ENCODE measurements at regions not wholly inside any gene's neighbourhood (a gene's known extent, or its start where the extent isn't known, plus 50 kb on each side); places are given as distances from the start of the nearest gene placed in this dataset.

DNA sequence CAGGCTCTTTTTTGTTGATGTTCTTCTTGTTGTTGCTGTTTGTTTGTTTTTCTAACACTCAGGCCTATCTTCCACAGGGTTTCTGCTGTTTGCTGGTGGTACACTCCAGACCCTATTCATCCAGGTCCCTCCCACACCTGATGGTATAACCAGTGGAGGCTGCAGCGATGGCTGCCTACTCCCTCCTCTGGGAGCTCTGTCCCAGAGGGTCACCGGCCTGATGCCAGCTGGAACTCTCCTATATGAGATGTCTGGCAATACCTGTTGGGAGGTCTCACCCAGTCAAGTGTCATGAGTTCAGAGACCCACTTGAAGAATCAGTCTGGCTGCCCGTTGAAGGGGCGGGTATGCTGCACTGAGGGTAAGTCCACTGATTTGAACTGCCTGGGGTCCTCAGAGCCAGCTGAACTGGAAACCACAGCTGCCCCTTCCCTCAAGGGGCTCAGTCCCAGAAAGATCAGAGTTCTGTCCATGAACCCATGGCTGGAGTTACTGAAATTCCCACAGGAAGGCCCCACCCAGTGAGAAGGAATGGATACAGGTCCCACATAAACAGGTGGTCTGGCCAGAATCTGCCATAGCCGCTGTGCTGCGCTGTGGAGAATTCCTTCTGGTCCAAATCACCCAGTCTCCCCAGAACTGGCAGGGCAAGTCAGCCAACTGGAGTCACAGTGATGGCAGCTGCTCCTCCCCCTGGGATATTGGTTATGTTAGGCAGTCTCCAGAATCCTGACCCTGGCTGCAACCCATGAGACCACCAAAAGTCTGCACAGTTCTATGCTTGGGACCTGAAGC lies 664.4 kb downstream of the FRK start:
- H3K27me3 Mint-ChIP-seq = no peaks in the 10 kb centered on the region

DNA sequence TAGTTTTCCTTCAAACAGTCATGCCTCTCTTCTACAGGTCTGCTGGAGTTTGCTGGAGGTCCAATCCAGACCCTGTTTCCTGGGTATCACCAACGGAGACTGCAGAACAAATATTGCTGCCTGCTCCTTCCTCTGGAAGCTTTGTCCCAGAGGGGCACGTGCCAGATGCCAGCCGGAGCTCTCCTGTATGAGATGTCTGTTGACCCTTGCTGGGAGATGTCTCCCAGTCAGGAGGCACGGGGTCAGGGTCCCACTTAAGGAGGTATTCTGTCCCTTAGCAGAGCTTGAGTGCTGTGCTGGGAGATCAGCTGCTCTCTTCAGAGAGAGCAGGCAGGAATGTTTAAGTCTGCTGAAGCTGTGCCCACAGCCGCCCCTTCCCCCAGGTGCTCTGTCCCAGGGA lies 666.9 kb downstream of the FRK start:
- Mint-ChIP-seq H3K27me3 (no peaks in the 10 kb centered on the region), H3K4me1 (no peaks in the 10 kb centered on the region), H3K36me3 (ENCODE audit: low read depth) (no peaks in the 10 kb centered on the region), H3K4me3 (no peak overlapping the region), H3K27ac (no peak overlapping the region), H3K9me3 (peaks cover 30% of the 10 kb centered on the region)
- ATAC-seq (replicated peaks) = no peak

More for the DNA sequence above, 664.4 kb downstream of the FRK start:
- Mint-ChIP-seq H3K9me3 (peaks cover 24% of the 10 kb centered on the region), H3K4me3 (no peak overlapping the region), H3K36me3 (ENCODE audit: low read depth) (no peaks in the 10 kb centered on the region), H3K27ac (no peak overlapping the region), H3K4me1 (no peaks in the 10 kb centered on the region)
- ATAC-seq (replicated peaks) = no peak

DNA sequence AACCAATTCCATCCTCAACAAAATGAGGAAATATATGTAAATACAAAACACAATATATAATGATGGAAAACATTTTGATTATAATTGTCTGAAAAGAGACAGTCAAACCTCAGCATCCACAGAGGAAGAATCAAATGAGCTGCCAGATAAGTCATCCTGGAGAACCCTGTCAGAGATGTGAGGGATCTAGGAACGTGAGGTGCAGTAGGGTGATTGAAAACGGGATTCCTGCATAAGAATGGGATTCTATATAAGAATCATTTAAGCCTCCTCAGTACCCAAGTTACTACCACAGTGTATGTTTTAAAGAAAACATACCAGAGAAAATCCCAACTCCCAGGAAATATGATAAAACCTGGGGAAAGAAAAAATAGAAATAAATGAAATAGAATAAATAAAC lies 690.5 kb downstream of the FRK start:
- H3K27ac Mint-ChIP-seq = no peak overlapping the region
- no peak for ATAC-seq (replicated peaks)
- H3K27me3 Mint-ChIP-seq = no peaks in the 10 kb centered on the region
- H3K4me1 Mint-ChIP-seq = no peaks in the 10 kb centered on the region
- no peaks in the 10 kb centered on the region for H3K36me3 Mint-ChIP-seq (ENCODE audit: low read depth)
- no peak overlapping the region for H3K4me3 Mint-ChIP-seq
- H3K9me3 Mint-ChIP-seq = peaks cover 21% of the 10 kb centered on the region

DNA sequence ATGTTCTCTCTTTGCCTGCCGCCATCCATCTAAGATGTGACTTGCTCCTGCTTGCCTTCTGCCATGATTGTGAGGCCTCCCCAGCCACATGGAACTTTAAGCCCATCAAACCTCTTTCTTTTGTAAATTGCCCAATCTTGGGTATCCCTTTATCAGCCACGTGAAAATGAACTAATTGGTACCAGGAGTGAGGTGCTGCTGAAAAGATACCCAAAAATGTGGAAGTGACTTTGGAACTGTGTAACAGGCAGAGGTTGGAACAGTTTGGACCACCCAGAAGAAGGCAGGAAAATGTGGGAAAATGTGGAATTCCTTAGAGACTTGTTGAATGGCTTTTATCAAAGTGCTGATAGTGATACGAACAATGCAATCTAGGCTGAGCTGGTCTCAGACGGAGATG lies 694.9 kb downstream of the FRK start:
- no peaks in the 10 kb centered on the region for H3K36me3 Mint-ChIP-seq (ENCODE audit: low read depth)
- ATAC-seq (replicated peaks) = no peak
- H3K27me3 Mint-ChIP-seq = no peaks in the 10 kb centered on the region
- H3K4me3 Mint-ChIP-seq = no peak overlapping the region
- peaks cover 21% of the 10 kb centered on the region for H3K9me3 Mint-ChIP-seq
- no peaks in the 10 kb centered on the region for H3K4me1 Mint-ChIP-seq
- H3K27ac Mint-ChIP-seq = no peak overlapping the region

DNA sequence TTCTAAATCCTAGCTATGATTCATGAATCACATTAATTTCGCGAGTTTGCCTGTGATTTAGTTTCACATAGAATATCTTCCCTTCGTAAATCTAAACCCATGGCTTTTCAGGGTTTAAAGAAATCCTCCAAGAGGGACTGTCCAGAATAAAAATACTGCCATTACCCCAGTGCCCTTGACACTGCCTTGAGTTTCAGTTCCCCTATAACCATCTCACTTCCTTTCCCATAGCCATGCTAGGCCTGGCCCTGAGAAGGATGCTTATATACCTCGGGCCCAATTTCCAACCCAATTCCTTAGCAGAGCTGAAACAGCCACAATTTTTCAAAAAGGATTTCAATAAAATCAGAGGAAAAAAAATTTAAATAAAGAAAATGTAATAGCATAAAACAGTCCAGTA lies 697.3 kb downstream of the FRK start:
- no peak overlapping the region for H3K27ac Mint-ChIP-seq
- ATAC-seq (replicated peaks) = no peak
- no peaks in the 10 kb centered on the region for H3K27me3 Mint-ChIP-seq
- H3K4me1 Mint-ChIP-seq = no peaks in the 10 kb centered on the region
- peaks cover 18% of the 10 kb centered on the region for H3K9me3 Mint-ChIP-seq
- H3K4me3 Mint-ChIP-seq = no peak overlapping the region
- no peaks in the 10 kb centered on the region for H3K36me3 Mint-ChIP-seq (ENCODE audit: low read depth)

DNA sequence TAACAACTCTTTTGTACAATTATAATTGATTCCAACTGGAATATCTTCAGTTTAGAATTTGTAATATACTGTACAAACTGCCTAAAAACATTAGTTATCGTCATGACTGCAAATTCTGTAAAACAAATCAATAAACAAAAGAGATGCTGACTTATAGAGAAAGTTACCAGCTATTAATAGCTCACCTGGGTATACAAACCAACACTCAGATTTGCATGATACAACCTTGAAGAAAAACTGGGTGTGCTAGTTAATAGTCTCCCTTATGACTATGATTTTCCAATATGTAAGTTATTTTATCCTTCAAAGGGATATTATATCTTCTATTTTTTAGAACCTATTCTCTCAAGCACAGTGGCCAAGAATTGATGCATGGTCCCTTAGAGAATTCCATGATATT lies 698.5 kb downstream of the FRK start:
- Mint-ChIP-seq H3K4me3 (no peak overlapping the region), H3K9me3 (peaks cover 18% of the 10 kb centered on the region), H3K27ac (no peak overlapping the region), H3K36me3 (ENCODE audit: low read depth) (no peaks in the 10 kb centered on the region), H3K4me1 (no peaks in the 10 kb centered on the region), H3K27me3 (no peaks in the 10 kb centered on the region)
- ATAC-seq (replicated peaks) = no peak

DNA sequence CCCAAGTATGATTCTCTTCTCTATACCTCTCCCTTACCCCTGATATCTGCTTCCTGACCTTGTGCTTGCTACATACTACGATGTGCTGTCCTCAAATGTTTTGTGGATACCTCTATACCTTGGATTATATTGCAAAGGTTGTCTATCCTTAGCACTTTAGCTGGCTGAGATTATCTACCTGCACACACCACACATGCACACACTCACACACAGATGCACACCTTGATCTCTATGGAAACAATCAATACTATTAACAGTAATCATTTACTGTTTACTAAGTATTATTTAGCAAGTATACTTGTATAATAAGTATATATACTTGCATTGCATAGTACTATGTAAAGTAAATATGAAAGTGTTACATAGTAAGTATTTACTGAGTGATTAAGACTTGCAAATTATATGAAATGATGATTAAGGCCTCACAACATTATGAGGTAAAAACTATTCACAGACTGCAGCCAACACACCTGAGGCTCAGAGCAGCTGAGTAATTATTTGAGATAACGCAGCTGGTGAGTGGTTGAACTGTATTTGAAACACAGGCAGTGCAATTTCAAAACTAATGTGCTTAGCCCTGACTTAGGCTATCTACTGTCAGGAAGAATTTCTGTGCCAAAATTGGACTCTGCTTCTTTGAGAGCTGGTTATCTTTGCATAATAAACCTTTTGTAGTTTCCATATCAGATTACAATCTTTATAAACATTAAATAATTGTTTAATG lies 699.9 kb downstream of the FRK start:
- H3K27me3 Mint-ChIP-seq = no peaks in the 10 kb centered on the region
- H3K4me1 Mint-ChIP-seq = no peaks in the 10 kb centered on the region
- no peak overlapping the region for H3K4me3 Mint-ChIP-seq
- ATAC-seq (replicated peaks) = no peak
- H3K9me3 Mint-ChIP-seq = peaks cover 19% of the 10 kb centered on the region
- H3K27ac Mint-ChIP-seq = no peak overlapping the region
- no peaks in the 10 kb centered on the region for H3K36me3 Mint-ChIP-seq (ENCODE audit: low read depth)

DNA sequence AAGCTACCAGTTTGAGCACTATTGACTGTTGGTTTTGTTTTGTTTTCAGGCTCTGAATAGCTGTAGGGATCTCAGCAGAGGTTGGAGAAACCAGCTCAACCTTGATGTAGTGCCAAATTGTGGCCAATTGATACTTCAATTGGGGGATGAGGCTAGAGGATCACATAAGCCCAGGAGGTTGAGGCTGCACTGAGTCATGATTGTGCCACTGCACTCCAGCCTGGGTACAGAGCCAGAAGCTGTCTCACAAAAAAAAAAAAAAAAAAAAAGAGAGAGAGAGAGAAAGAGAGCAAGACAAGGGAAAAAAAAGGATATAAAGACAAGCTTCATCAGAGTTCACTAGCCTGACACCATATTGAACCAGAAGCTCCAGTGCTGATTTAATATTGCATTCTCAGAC lies 702.1 kb downstream of the FRK start:
- H3K9me3 Mint-ChIP-seq = peaks cover 18% of the 10 kb centered on the region

DNA sequence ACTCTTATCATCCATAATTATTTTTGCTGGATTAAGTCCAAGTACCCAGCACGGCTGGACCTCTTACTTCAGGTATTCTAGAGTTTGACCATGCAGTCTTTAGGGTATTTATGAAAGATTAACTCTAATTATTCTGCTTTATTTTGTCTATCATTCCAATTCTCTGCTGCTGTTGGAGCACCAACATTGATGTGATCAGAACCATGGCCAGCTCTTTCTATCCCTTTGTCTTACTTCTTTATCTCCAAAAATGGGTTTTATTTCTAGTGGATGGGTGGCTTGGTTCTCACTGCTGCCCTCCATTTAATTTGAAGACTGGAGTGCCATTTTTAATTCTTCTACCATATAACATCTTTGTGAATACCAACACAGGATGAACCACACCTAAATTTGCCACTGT lies 704.3 kb downstream of the FRK start:
- H3K27ac Mint-ChIP-seq = no peak overlapping the region
- H3K4me3 Mint-ChIP-seq = no peak overlapping the region
- no peak for ATAC-seq (replicated peaks)
- H3K4me1 Mint-ChIP-seq = no peaks in the 10 kb centered on the region
- no peaks in the 10 kb centered on the region for H3K36me3 Mint-ChIP-seq (ENCODE audit: low read depth)
- peaks cover 18% of the 10 kb centered on the region for H3K9me3 Mint-ChIP-seq
- H3K27me3 Mint-ChIP-seq = no peaks in the 10 kb centered on the region

More for the DNA sequence above, 702.1 kb downstream of the FRK start:
- H3K4me3 Mint-ChIP-seq = no peak overlapping the region
- H3K27me3 Mint-ChIP-seq = no peaks in the 10 kb centered on the region
- H3K27ac Mint-ChIP-seq = no peak overlapping the region
- no peaks in the 10 kb centered on the region for H3K4me1 Mint-ChIP-seq
- ATAC-seq (replicated peaks) = no peak
- no peaks in the 10 kb centered on the region for H3K36me3 Mint-ChIP-seq (ENCODE audit: low read depth)

DNA sequence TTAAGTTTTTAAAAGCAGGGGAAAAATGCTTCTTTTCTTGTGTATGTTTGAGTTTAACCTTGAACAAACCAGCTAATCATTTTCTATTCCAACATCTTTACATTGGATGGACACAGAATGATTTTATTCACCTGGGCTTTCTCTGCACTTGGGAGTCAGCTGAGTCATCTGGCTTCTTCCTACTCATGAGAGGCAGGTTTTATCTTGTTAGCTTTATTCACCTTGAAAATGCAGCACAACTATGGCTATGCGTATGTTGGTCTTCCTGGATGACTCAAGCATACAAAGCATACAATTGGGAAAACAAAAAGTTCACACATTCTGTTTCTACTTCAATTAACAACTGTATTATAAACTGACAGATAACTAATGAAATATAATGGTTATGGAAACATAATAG lies 737.7 kb downstream of the FRK start:
- H3K4me1 Mint-ChIP-seq = no peaks in the 10 kb centered on the region
- no peak for ATAC-seq (replicated peaks)
- no peaks in the 10 kb centered on the region for H3K36me3 Mint-ChIP-seq (ENCODE audit: low read depth)
- H3K9me3 Mint-ChIP-seq = peaks cover 4% of the 10 kb centered on the region
- H3K4me3 Mint-ChIP-seq = no peak overlapping the region
- H3K27ac Mint-ChIP-seq = no peak overlapping the region
- no peaks in the 10 kb centered on the region for H3K27me3 Mint-ChIP-seq

DNA sequence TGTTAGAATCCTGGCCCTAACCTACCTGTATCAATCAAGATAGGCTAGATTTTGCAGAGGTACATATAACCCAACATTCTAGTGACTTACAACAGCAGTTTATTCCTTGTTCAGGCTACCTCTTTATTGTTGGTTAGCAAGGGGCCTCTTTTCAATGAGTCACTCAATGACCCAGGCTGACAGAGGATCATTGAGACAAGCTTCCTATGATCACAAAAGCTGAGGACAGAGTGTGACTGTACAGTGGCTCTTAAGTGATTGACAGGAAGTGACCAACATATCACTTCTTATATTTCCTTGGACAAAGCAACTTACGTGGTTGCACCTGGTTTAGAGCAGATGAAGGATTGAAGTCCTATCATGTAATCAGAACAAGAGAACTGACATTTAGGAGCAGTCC lies 740.9 kb downstream of the FRK start:
- no peaks in the 10 kb centered on the region for H3K4me1 Mint-ChIP-seq
- H3K4me3 Mint-ChIP-seq = no peak overlapping the region
- no peak for ATAC-seq (replicated peaks)

DNA sequence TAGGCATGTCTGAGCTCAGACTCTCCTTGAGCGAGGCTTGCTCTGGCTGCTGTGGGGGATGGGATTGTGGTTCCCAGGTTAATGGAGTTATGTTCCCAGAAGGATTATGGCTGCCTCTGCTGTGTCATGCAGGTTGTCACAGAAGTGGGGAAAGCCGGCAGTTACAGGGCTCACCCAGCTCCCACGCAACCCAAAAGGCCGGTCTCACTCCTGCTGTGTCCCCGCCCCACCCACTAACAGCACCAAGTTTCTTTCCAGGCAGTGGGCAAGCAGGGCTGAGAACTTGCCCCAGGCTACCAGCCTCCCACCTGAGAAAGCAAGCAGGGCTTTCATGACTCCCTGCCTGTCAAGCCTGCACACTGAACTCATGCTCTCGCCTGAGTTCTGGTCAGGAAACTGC lies 750.5 kb downstream of the FRK start:
- Mint-ChIP-seq H3K4me3 (no peak overlapping the region), H3K27ac (no peak overlapping the region), H3K27me3 (no peaks in the 10 kb centered on the region), H3K9me3 (peaks cover 16% of the 10 kb centered on the region), H3K36me3 (ENCODE audit: low read depth) (no peaks in the 10 kb centered on the region), H3K4me1 (no peaks in the 10 kb centered on the region)
- ATAC-seq (replicated peaks) = no peak

More for the DNA sequence above, 740.9 kb downstream of the FRK start:
- Mint-ChIP-seq H3K9me3 (peaks cover 4% of the 10 kb centered on the region), H3K27ac (no peak overlapping the region), H3K36me3 (ENCODE audit: low read depth) (no peaks in the 10 kb centered on the region), H3K27me3 (no peaks in the 10 kb centered on the region)

DNA sequence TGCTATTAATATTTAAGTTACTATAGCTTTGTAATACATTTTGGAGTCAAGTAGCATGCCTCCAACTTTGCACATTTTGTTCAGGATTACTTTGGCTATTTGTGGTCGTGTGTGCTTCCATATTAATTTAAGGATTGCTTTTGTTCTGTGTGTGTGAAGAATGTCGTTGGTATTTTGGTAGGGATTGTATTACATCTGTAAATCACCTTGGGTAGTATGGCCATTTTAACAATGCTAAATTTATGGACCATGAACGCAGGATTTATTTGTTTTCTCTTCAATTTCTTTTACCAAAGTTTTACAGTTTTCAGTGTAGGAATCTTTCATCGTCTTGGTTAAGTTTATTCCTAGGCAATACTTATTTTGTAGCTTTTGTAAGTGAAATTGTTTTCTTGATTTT lies 758.0 kb downstream of the FRK start:
- Mint-ChIP-seq H3K9me3 (peaks cover 12% of the 10 kb centered on the region), H3K36me3 (ENCODE audit: low read depth) (no peaks in the 10 kb centered on the region), H3K4me1 (no peaks in the 10 kb centered on the region), H3K27me3 (no peaks in the 10 kb centered on the region), H3K27ac (no peak overlapping the region), H3K4me3 (no peak overlapping the region)
- no peak for ATAC-seq (replicated peaks)

DNA sequence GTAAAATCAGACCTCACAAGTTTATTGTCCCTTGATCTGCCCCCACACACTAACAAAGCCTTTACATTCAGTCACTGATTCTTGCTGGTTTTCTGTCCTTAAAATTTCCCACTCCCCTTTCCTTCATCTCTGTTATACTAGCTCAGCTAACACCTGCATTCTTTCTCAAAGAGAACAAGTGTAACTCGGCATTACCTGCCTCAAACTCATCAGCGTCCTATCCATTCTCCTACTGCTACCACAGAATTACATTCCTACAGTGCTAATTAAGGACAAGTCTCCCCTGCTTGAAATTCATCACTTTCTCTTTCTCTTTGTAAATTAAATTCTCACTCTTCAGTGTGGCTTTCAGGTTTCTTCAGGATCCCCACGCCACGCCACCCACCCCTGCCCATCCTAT lies 773.2 kb downstream of the FRK start:
- H3K4me3 Mint-ChIP-seq = no peak overlapping the region
- H3K9me3 Mint-ChIP-seq = peaks cover 10% of the 10 kb centered on the region
- no peaks in the 10 kb centered on the region for H3K4me1 Mint-ChIP-seq
- H3K27ac Mint-ChIP-seq = no peak overlapping the region
- H3K27me3 Mint-ChIP-seq = no peaks in the 10 kb centered on the region
- no peaks in the 10 kb centered on the region for H3K36me3 Mint-ChIP-seq (ENCODE audit: low read depth)
- ATAC-seq (replicated peaks) = no peak

DNA sequence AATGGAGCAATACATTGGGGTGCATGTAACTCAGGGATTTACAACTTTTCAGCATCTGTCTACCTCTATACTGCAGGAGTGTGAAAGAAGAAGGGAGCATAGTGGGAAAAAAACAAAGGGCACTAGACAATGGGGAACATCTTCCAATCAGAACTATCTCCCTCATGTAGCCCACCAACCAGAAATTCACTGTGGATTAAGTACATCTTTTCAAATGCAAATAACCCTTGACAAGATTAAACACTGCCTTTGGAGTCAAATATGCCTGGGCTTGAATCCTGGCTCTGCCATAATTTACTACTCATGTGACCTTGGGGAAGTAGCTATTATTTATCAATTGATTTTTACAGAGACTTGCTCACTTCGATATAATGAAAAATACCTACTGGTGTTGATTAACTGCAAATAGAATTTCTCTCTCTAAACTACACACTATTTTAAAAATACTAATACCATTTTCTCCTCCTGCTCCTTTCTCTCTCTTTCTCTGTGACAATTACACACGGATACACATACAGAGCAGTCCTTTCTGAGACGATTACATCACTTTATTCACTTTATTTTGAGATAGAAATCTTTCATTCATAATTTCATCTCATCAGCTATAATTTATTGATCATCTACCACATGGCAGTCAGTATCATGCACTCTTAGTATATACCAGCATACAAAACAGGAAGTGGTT lies 783.7 kb downstream of the FRK start:
- Mint-ChIP-seq H3K36me3 (ENCODE audit: low read depth) (no peaks in the 10 kb centered on the region), H3K27me3 (no peaks in the 10 kb centered on the region), H3K4me3 (no peak overlapping the region), H3K9me3 (peaks cover 9% of the 10 kb centered on the region), H3K27ac (no peak overlapping the region), H3K4me1 (no peaks in the 10 kb centered on the region)
- ATAC-seq (replicated peaks) = no peak

All from activated T-helper 17 cell treated with anti-CD3 and anti-CD28 coated beads, Interleukin-2, amount 50 U/mL, for 72 hours (primary cell).